ENCODE measurements at regions not wholly inside any gene's neighbourhood (a gene's known extent, or its start where the extent isn't known, plus 50 kb on each side); places are given as distances from the start of the nearest gene placed in this dataset. TPM values are rescaled to one million over a fixed set of nuclear protein-coding genes. Genes with fewer than 3 reads are reported as not detected.

Small RNAs in the stretch of these regions (microRNA-seq; reads per million reads assigned to microRNA genes)
- not detected for gene MIR3672

Data from myocyte (in vitro differentiated cells).